Ovary (tissue), 7 donors: ENCODE measurements at regions not wholly inside any gene's neighbourhood (a gene's known extent, or its start where the extent isn't known, plus 50 kb on each side); places are given as distances from the start of the nearest gene placed in this dataset.

Experiments used
- DNase-seq, 5 donors: peaks; one replicate each; pipeline ENCODE4 v3.0.0-alpha.2; 2019 to 2020
- H3K27ac ChIP-seq, 2 donors: fragments of 200-600 bp; one replicate each; pipeline versions ENCODE4 v1.5.1 to v1.8.0; 2019 to 2022
- H3K27me3 ChIP-seq: fragments of 200-600 bp; one replicate; pipeline ENCODE4 v1.8.0; 2022
- H3K36me3 ChIP-seq: fragments of 200-600 bp; sonication (generic); one replicate; pipeline ENCODE4 v1.5.1; 2019
- H3K4me1 ChIP-seq: one replicate; pipeline ENCODE4 v1.8.1; 2013; ENCODE audit warnings: mild to moderate bottlenecking, moderate library complexity; ENCODE audit not compliant: insufficient read depth
- H3K4me3 ChIP-seq: fragments of 200-600 bp; sonication (generic); one replicate; pipeline ENCODE4 v1.5.1; 2017
- H3K9me3 ChIP-seq, 2 donors: fragments of 200-600 bp in 1 of 2; sonication (generic) in 1 of 2; one replicate each; pipeline versions ENCODE4 v1.5.1 to v1.8.1; 2013 to 2019; ENCODE audit warnings: mild to moderate bottlenecking in 1 of 2, moderate library complexity in 1 of 2
- EP300 ChIP-seq: sonication (generic); formaldehyde crosslinking; IDR thresholded peaks from one replicate; pipeline ENCODE4 v1.6.1; 2017; ENCODE audit warnings: antibody characterized with exemption
- POLR2A ChIP-seq: fragments of 450-650 bp; IDR thresholded peaks from one replicate; pipeline ENCODE4 v1.6.1; 2017; ENCODE audit warnings: antibody characterized with exemption, mild to moderate bottlenecking, moderate library complexity
- WGBS, 3 donors: extraction: QIAGEN DNeasy Blood & Tissue Kit in 1 of 3; methylation state at CpG; one replicate each; pipeline versions ENCODE4 v1.1.5 to v1.1.7; 2013 to 2017; 5-methylcytosine and 5-hydroxymethylcytosine counted together
- intact Hi-C, 4 donors: fragments of 100-400 bp; cut with DNase I; formaldehyde crosslinking; loops; one replicate each; pipeline versions ENCODE4 v1.11.0 to v1.15.1; 2022 to 2023
- TF ChIP-seq, protein P1 (sequence below), 3 donors: fragments of 450-650 bp in 2 of 3; fragments of 200-600 bp in 1 of 3; IDR thresholded peaks; one replicate each; pipeline versions ENCODE4 v1.5.1 to v1.8.0; 2016 to 2022; ENCODE audit warnings: antibody characterized with exemption in 3 of 3, mild to moderate bottlenecking in 1 of 3
- donor health status: DM: no; HTN: no; CAD: no; lungs with moderate emphysema.
- donor health status: DM: no; HTN: no; CAD: no.
- donor health status: Bipolar disorder and iron deficiency.
- donor health status: DM: no; HTN: no; CAD: no.
- donor health status: DM: yes; HTN: yes; CAD: no.

DNA sequence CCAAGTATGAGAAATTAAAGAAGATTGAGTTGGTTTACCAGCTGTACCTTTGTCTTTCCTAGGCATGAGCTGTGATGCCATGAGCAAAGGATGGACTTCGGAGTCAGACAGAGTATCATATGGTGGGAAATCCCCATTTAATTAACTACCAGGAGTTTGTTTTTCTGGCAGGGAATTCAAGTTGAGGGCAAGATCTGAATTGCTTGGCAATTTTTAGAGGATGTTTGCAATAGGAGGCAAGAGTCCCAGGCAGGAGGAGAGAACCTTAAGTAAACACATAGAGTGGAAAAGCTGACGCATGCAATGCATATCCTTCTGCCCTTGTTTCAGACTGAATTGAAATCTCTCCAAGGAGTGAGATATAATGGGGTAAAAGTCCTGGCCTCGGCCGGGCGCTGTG, 569.7 kb upstream of the MDFIC2 start:
- no peaks in the 10 kb centered on the region for H3K36me3 ChIP-seq
- WGBS, 3 donors: 88 to 91% (median 88%) methylated on average over 5 of the region's 5 CpGs
- TF ChIP-seq EP300: no peak
- no peak for TF ChIP-seq POLR2A
- TF ChIP-seq, protein P1, sequence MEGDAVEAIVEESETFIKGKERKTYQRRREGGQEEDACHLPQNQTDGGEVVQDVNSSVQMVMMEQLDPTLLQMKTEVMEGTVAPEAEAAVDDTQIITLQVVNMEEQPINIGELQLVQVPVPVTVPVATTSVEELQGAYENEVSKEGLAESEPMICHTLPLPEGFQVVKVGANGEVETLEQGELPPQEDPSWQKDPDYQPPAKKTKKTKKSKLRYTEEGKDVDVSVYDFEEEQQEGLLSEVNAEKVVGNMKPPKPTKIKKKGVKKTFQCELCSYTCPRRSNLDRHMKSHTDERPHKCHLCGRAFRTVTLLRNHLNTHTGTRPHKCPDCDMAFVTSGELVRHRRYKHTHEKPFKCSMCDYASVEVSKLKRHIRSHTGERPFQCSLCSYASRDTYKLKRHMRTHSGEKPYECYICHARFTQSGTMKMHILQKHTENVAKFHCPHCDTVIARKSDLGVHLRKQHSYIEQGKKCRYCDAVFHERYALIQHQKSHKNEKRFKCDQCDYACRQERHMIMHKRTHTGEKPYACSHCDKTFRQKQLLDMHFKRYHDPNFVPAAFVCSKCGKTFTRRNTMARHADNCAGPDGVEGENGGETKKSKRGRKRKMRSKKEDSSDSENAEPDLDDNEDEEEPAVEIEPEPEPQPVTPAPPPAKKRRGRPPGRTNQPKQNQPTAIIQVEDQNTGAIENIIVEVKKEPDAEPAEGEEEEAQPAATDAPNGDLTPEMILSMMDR (IDR thresholded peaks at IDR 0.05): no peak

DNA sequence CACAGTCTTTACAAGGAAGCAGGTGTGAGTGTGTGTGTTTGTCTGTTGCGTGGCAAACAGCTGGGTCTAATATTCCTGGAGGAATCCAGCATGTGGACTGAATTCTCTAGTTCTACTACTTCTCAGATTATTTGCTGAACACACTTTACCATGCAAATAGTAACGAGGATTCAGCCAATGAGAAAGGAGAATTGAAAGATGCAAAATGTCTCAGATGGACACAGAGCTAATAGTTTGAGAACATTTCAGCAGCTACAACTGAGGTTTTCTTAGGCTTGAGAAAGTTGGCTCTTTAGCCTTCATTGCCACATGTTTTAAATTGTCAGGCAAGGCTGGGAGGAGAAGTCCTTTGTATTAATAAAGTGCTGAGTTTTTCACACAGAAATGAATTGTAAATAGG, 568.0 kb upstream of the MDFIC2 start:
- H3K4me3 ChIP-seq: no peak overlapping the region
- H3K27ac ChIP-seq: no peak overlapping the region
- DNase-seq: no peak
- 87 to 95% (median 90%) methylated on average over 2 of the region's 2 CpGs for whole genome bisulfite sequencing, 3 donors
- no peaks in the 10 kb centered on the region for H3K36me3 ChIP-seq
- intact Hi-C loops: no loop called here
- H3K4me1 ChIP-seq: no peaks in the 10 kb centered on the region
- H3K27me3 ChIP-seq: no peaks in the 10 kb centered on the region
- H3K9me3 ChIP-seq: no peaks in the 10 kb centered on the region
- no peak for TF ChIP-seq EP300
- TF ChIP-seq POLR2A: no peak
- TF ChIP-seq, protein P1 (IDR thresholded peaks at IDR 0.05): no peak

More for the DNA sequence above, 569.7 kb upstream of the MDFIC2 start:
- Histone ChIP-seq H3K4me3 (no peak overlapping the region), H3K4me1 (no peaks in the 10 kb centered on the region), H3K27ac (no peak overlapping the region), H3K9me3 (no peaks in the 10 kb centered on the region), H3K27me3 (no peaks in the 10 kb centered on the region)
- DNase-seq: no peak
- intact Hi-C loops: no loop called here

DNA sequence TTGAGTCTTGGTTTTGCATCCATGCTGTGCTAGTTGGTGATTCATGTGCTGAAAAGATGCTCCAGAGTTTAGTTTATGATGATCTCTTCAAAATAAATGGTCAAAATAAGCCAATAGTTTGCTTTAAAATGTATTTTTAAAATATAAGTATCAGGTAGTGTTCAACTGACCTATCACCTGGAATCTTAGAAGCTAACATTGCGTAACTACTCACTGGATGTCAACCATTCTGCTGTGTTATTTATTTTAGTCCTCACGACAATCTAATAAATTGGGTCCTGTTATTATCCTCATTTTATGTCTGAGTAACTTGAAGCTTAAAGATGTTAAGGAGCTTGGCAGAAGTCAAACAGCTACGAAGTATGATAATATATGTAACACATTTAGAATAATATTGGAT, 563.7 kb upstream of the MDFIC2 start:
- Histone ChIP-seq H3K9me3 (no peaks in the 10 kb centered on the region), H3K4me3 (no peak overlapping the region), H3K27ac (no peak overlapping the region), H3K4me1 (no peaks in the 10 kb centered on the region), H3K27me3 (no peaks in the 10 kb centered on the region), H3K36me3 (no peaks in the 10 kb centered on the region)
- DNase-seq: no peak
- TF ChIP-seq POLR2A (no peak), EP300 (no peak)
- TF ChIP-seq, protein P1 (IDR thresholded peaks at IDR 0.05): no peak
- intact Hi-C loops: no loop called here
- 95 to 97% (median 95%) methylated on average over 3 of the region's 3 CpGs for WGBS, 3 donors

DNA sequence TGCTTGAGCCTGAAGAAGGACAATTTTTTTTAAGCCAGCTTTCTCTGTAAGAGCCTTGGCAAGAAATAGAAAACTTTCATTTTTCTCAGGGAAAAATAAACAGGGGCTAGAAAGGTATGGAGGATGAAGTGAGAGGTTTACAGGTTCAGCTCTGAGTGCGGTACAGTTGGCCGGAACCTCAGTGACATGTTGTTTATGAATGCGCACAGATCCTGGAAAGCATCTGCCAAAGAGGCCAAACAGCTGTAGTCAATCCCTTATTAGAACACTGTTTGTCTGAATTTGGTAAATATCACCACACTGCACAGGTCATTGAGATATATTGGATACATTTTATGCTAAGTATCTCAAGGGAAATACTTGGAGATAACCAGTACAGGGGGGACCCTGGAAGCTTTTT, 561.8 kb upstream of the MDFIC2 start:
- WGBS, 3 donors: 17 to 27% (median 25%) methylated on average over 3 of the region's 3 CpGs
- no peaks in the 10 kb centered on the region for H3K9me3 ChIP-seq
- intact Hi-C loops: no loop called here
- no peaks in the 10 kb centered on the region for H3K27me3 ChIP-seq
- H3K4me1 ChIP-seq: no peaks in the 10 kb centered on the region
- H3K4me3 ChIP-seq: no peak overlapping the region
- no peak for DNase-seq
- H3K27ac ChIP-seq: no peak overlapping the region
- TF ChIP-seq POLR2A (no peak), EP300 (no peak)
- TF ChIP-seq, protein P1 (IDR thresholded peaks at IDR 0.05): no peak
- H3K36me3 ChIP-seq: no peaks in the 10 kb centered on the region

DNA sequence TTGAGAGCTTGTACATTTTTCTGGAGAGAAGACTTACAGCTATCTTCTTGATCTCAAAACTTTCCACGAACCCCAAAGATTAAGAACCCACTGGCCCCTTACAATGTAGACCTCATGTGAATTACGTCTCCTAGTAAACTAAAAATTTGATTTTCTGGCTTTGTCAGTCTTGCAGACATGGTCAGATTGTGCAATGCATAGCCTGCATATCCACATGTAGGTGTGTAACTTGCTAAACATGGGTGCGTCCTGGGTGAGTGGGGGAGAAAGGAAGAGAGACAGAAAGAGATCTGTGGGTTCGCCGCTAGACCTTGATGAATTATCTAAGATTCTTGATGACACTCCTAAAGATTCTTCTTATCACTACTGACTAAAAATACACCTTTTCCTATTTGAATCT, 561.2 kb upstream of the MDFIC2 start:
- TF ChIP-seq, protein P1 (IDR thresholded peaks at IDR 0.05): no peak
- TF ChIP-seq POLR2A: no peak
- no peak for TF ChIP-seq EP300
- no peaks in the 10 kb centered on the region for H3K4me1 ChIP-seq
- H3K9me3 ChIP-seq: no peaks in the 10 kb centered on the region
- H3K36me3 ChIP-seq: no peaks in the 10 kb centered on the region
- 93 to 94% (median 94%) methylated on average over 5 of the region's 5 CpGs for WGBS, 3 donors
- no peak for DNase-seq
- H3K27me3 ChIP-seq: no peaks in the 10 kb centered on the region
- intact Hi-C loops: no loop called here
- H3K4me3 ChIP-seq: no peak overlapping the region
- no peak overlapping the region for H3K27ac ChIP-seq
